Body of pancreas (tissue), 4 donors: ENCODE measurements at regions not wholly inside any gene's neighbourhood (a gene's known extent, or its start where the extent isn't known, plus 50 kb on each side); places are given as distances from the start of the nearest gene placed in this dataset.

Source experiments
- POLR2A ChIP-seq, 3 donors: fragments of 450-650 bp; IDR thresholded peaks; one replicate each; pipeline ENCODE4 v1.6.1; 2016; ENCODE audit warnings: antibody characterized with exemption in 3 of 3, mild to moderate bottlenecking in 2 of 3
- TF ChIP-seq, protein P1 (sequence below), 7 experiments: fragments of 450-650 bp in 4 of 7; fragments of 200-600 bp in 3 of 7; sonication (generic) in 3 of 7; IDR thresholded peaks; one replicate each; pipeline ENCODE4 v1.5.1; 2016 to 2019; ENCODE audit warnings: antibody characterized with exemption in 7 of 7

DNA sequence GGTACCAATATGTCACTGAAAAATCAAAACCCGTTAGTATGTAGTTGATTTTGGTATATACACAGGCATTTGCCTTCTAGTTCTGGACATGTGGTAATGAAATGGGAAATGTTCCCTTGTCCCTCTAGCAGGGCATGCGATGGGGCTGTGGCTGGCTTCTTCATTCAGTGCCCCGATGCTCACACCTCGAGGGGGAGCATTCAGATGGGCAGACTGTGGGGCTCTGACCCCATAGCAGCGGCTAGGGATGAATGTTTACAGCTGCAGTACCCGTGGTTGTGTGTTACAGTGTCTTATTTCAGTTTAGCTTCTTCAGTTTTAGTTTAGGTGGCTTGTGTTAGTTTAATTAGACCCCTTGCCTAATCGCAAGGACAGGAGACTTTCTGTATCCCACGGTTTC, 1741.0 kb upstream of the PCDH10 start:
- TF ChIP-seq, protein P1, sequence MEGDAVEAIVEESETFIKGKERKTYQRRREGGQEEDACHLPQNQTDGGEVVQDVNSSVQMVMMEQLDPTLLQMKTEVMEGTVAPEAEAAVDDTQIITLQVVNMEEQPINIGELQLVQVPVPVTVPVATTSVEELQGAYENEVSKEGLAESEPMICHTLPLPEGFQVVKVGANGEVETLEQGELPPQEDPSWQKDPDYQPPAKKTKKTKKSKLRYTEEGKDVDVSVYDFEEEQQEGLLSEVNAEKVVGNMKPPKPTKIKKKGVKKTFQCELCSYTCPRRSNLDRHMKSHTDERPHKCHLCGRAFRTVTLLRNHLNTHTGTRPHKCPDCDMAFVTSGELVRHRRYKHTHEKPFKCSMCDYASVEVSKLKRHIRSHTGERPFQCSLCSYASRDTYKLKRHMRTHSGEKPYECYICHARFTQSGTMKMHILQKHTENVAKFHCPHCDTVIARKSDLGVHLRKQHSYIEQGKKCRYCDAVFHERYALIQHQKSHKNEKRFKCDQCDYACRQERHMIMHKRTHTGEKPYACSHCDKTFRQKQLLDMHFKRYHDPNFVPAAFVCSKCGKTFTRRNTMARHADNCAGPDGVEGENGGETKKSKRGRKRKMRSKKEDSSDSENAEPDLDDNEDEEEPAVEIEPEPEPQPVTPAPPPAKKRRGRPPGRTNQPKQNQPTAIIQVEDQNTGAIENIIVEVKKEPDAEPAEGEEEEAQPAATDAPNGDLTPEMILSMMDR (IDR thresholded peaks at IDR 0.05): no peak
- no peak for TF ChIP-seq POLR2A (IDR thresholded peaks at IDR 0.05)
